ENCODE measurements at regions not wholly inside any gene's neighbourhood (a gene's known extent, or its start where the extent isn't known, plus 50 kb on each side); places are given as distances from the start of the nearest gene placed in this dataset.

DNA sequence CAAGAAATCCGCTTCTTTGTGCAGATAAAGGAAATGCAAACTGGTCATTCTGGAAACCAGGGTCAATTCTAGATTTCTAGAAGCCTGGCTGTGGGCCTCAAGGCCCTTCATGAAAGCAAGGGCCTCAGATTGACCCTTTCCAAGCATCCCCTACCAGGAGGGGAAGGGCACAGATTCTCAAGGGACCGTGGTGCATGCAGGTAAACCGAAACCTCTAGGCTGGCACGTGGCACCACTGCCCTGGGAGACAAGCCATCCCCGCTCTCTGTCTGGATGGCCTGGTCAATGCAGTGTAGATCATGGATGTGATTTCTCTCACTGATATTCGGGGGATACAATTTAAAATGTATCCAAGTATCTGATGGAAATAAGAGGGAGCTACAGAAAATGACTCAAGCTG lies 69.4 kb downstream of the TOMM20 start:
- TF ChIP-seq, protein P1, sequence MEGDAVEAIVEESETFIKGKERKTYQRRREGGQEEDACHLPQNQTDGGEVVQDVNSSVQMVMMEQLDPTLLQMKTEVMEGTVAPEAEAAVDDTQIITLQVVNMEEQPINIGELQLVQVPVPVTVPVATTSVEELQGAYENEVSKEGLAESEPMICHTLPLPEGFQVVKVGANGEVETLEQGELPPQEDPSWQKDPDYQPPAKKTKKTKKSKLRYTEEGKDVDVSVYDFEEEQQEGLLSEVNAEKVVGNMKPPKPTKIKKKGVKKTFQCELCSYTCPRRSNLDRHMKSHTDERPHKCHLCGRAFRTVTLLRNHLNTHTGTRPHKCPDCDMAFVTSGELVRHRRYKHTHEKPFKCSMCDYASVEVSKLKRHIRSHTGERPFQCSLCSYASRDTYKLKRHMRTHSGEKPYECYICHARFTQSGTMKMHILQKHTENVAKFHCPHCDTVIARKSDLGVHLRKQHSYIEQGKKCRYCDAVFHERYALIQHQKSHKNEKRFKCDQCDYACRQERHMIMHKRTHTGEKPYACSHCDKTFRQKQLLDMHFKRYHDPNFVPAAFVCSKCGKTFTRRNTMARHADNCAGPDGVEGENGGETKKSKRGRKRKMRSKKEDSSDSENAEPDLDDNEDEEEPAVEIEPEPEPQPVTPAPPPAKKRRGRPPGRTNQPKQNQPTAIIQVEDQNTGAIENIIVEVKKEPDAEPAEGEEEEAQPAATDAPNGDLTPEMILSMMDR (IDR thresholded peaks at IDR 0.05), result no peak
- H3K4me3 Mint-ChIP-seq (ENCODE audit: unreplicated experiment), result no peak overlapping the region
- H3K36me3 Mint-ChIP-seq (ENCODE audit: unreplicated experiment), result no peaks in the 10 kb centered on the region
- no peak for DNase-seq (ENCODE audit: extremely low spot score, unreplicated experiment)
- H3K27ac Mint-ChIP-seq (ENCODE audit: unreplicated experiment), result no peak overlapping the region
- no peaks in the 10 kb centered on the region for H3K9me3 Mint-ChIP-seq (ENCODE audit: unreplicated experiment)
- peaks cover 7% of the 10 kb centered on the region for H3K4me1 Mint-ChIP-seq (ENCODE audit: unreplicated experiment)
- H3K27me3 Mint-ChIP-seq (ENCODE audit: unreplicated experiment), result no peaks in the 10 kb centered on the region

- Mint-ChIP-seq H3K4me1 (ENCODE audit: unreplicated experiment) (peaks cover 7% of the 10 kb centered on the region), H3K27me3 (ENCODE audit: unreplicated experiment) (no peaks in the 10 kb centered on the region), H3K4me3 (ENCODE audit: unreplicated experiment) (no peak overlapping the region), H3K36me3 (ENCODE audit: unreplicated experiment) (no peaks in the 10 kb centered on the region), H3K9me3 (ENCODE audit: unreplicated experiment) (no peaks in the 10 kb centered on the region), H3K27ac (ENCODE audit: unreplicated experiment) (no peak overlapping the region)
- no peak for DNase-seq (ENCODE audit: extremely low spot score, unreplicated experiment)
- TF ChIP-seq, protein P1 (IDR thresholded peaks at IDR 0.05), result no peak
Measured at GRCh38 chr1:235058695-235059094, 69.9 kb downstream of the TOMM20 start.

DNA sequence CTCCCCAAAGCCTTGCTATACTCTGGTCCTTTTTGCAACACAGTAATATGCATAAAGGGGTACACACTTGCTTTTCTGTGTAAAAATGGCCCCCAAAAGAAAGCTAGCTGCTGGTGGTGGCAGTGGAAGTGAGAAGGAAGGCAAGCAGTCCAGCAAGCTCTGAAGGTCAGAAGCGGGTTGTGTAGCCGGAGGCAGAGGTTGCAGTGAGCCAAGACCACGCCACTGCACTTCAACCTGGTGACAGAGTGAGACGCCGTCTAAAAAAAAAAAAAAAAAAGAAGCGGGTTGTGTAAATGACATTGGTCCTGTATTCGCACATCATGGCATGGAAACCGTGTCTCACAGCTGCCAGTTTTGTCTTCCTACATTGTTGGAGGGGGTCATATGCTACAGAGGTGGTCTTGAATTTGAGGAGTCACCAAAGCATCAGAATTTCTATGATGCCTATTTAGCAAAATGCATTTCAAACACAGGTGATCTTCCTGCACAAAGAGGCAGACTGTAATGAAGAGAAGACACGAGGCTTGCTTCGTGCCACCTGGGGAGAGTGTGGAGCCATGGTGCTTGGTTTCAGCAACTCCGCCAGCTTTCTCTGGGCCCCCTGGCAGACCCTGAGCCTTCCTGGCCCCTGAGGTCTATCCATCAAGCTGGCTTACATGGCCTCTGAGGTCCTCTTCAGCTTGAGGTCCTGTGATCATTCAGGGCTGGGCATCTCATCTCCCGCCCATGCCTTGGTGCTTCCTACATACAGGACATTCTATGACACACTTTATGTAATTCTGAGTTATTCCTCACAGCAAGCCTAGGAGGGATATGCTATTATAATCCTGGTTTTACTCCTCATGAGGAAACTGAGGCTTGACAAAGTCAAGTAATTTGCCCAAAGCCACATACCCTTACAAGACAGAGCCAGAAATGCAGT lies 71.0 kb downstream of the TOMM20 start:
- no peaks in the 10 kb centered on the region for H3K36me3 Mint-ChIP-seq (ENCODE audit: unreplicated experiment)
- TF ChIP-seq, protein P1 (IDR thresholded peaks at IDR 0.05), result no peak
- DNase-seq (ENCODE audit: extremely low spot score, unreplicated experiment), result no peak
- H3K4me3 Mint-ChIP-seq (ENCODE audit: unreplicated experiment), result no peak overlapping the region
- no peaks in the 10 kb centered on the region for H3K27me3 Mint-ChIP-seq (ENCODE audit: unreplicated experiment)
- H3K27ac Mint-ChIP-seq (ENCODE audit: unreplicated experiment), result no peak overlapping the region
- H3K4me1 Mint-ChIP-seq (ENCODE audit: unreplicated experiment), result peaks cover 1% of the 10 kb centered on the region
- no peaks in the 10 kb centered on the region for H3K9me3 Mint-ChIP-seq (ENCODE audit: unreplicated experiment)

DNA sequence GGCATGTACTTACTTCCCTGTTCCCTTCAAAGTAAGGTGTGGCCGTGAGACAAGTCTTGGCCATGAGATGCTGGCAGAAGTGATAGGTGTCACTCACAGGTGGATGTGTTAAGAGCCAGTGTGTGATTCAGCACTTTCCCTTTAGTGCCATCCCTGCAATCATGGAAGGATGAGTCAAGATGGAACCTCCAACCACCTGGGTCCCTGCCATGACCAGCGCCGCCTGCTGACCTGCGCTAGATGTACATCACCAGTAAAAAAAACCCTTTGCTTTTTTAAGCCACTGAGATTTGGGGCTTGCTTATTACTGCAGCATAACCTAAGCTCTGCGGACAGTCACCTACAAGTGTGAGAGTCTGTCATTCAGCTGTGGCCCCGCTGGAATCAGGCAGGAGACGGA lies 71.7 kb downstream of the TOMM20 start:
- Mint-ChIP-seq H3K27me3 (ENCODE audit: unreplicated experiment) (no peaks in the 10 kb centered on the region), H3K4me3 (ENCODE audit: unreplicated experiment) (no peak overlapping the region), H3K4me1 (ENCODE audit: unreplicated experiment) (peaks cover 1% of the 10 kb centered on the region), H3K36me3 (ENCODE audit: unreplicated experiment) (no peaks in the 10 kb centered on the region), H3K9me3 (ENCODE audit: unreplicated experiment) (no peaks in the 10 kb centered on the region), H3K27ac (ENCODE audit: unreplicated experiment) (no peak overlapping the region)
- TF ChIP-seq, protein P1 (IDR thresholded peaks at IDR 0.05), result peak; percentile 7
- DNase-seq (ENCODE audit: extremely low spot score, unreplicated experiment), result no peak

DNA sequence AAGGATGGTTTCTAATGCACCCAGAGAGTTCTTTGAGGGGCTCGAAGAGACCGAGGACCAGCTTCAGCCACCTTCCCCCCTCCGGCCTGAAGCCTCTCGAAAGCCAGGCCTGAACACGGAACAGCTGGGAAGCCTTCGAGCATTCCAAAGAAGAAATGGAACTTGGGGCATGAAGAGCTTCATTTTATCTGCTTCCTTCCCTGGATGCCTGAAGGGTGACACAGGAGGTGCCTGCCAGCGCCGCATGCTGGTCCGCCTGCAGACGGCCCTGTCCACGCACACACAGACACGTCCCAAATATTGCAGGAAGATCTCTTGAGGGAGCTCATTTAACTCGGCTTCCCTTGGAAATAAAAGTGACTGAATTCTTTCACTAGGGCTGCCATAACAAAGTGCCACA lies 73.7 kb downstream of the TOMM20 start:
- H3K4me3 Mint-ChIP-seq (ENCODE audit: unreplicated experiment), result no peak overlapping the region
- TF ChIP-seq, protein P1 (IDR thresholded peaks at IDR 0.05), result no peak
- no peak for DNase-seq (ENCODE audit: extremely low spot score, unreplicated experiment)
- H3K27me3 Mint-ChIP-seq (ENCODE audit: unreplicated experiment), result no peaks in the 10 kb centered on the region
- H3K9me3 Mint-ChIP-seq (ENCODE audit: unreplicated experiment), result no peaks in the 10 kb centered on the region
- peaks cover 3% of the 10 kb centered on the region for H3K4me1 Mint-ChIP-seq (ENCODE audit: unreplicated experiment)
- H3K27ac Mint-ChIP-seq (ENCODE audit: unreplicated experiment), result no peak overlapping the region
- no peaks in the 10 kb centered on the region for H3K36me3 Mint-ChIP-seq (ENCODE audit: unreplicated experiment)

Data from osteocyte (in vitro differentiated cells).